PC-3 (cell line): ENCODE measurements at regions not wholly inside any gene's neighbourhood (a gene's known extent, or its start where the extent isn't known, plus 50 kb on each side); places are given as distances from the start of the nearest gene placed in this dataset.

ENCODE experiments used
- EZH2 ChIP-seq: fragments of 300-600 bp; sonication (generic); IDR thresholded peaks from one replicate; pipeline ENCODE4 v1.6.1; 2017; ENCODE audit warnings: antibody characterized with exemption, mild to moderate bottlenecking, low read length; ENCODE audit not compliant: unreplicated experiment
- TF ChIP-seq, protein P1 (sequence below): fragments of 300-600 bp; sonication (generic); conservative IDR thresholded peaks from 2 replicates; pipeline ENCODE4 v1.5.1; 2017; ENCODE audit warnings: antibody characterized with exemption, low read depth, mild to moderate bottlenecking, low read length

DNA sequence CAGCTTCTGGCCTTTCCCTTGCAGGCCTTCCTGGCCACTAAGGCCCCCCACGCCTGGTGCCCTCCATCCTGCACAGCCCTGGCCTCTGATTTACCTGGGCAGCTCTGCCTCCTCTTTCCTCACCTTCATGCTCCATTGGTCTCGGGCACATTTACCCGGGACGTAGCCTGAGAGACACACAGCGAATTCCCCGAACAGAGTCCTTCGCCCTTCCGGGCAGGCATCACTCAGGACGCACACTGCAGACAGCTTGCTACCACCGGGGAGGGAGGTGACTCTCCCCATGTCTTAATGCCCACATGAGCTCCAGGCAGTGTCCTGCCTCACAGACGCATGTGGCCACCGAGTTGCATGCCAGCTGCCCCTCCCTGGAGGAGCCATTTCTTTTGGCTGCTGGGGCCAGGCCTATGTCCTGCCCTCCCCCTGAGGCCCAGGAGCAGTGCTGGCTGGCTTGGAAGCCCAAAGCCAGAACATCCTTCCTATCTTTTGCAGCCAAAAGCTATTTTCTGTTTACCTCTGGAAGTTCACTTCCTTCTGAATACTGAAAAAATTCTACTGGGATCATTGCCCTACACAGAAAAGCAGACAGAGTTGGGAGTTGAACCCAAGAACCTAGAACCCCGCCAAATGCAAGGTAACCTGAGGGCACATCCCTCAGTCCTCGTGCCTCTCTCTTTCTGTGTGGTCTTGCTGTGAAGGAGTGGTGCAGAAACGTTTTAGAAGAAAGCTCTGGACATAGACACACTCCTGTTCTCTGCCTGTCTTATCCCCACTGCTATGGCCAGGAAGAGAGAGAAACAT is 209.5 kb downstream of the TOMM20 start:
- TF ChIP-seq, protein P1, sequence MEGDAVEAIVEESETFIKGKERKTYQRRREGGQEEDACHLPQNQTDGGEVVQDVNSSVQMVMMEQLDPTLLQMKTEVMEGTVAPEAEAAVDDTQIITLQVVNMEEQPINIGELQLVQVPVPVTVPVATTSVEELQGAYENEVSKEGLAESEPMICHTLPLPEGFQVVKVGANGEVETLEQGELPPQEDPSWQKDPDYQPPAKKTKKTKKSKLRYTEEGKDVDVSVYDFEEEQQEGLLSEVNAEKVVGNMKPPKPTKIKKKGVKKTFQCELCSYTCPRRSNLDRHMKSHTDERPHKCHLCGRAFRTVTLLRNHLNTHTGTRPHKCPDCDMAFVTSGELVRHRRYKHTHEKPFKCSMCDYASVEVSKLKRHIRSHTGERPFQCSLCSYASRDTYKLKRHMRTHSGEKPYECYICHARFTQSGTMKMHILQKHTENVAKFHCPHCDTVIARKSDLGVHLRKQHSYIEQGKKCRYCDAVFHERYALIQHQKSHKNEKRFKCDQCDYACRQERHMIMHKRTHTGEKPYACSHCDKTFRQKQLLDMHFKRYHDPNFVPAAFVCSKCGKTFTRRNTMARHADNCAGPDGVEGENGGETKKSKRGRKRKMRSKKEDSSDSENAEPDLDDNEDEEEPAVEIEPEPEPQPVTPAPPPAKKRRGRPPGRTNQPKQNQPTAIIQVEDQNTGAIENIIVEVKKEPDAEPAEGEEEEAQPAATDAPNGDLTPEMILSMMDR: no peak
- TF ChIP-seq EZH2: no peak
